ENCODE measurements at regions not wholly inside any gene's neighbourhood (a gene's known extent, or its start where the extent isn't known, plus 50 kb on each side); places are given as distances from the start of the nearest gene placed in this dataset.

GRCh38 chr2:145260081-145260480 is 740.2 kb upstream of the ZEB2 start:
- TF ChIP-seq CTCF (IDR thresholded peaks at IDR 0.05) (no peak), POLR2A (IDR thresholded peaks at IDR 0.05) (no peak)
